DND-41 (cell line): ENCODE measurements at regions not wholly inside any gene's neighbourhood (a gene's known extent, or its start where the extent isn't known, plus 50 kb on each side); places are given as distances from the start of the nearest gene placed in this dataset.

Experiments
- ATAC-seq: fragments of 200-7000 bp; cut with Tn5 transposase; 3 replicates; pipeline ENCODE4 v1.9.1; 2021; ENCODE audit warnings: low read depth; ENCODE audit not compliant: insufficient read depth
- DNase-seq: peaks from one replicate; pipeline ENCODE4 v3.0.0-alpha.2; 2020
- H2AFZ ChIP-seq: 2 replicates; pipeline ENCODE4 v1.6.0; 2012; ENCODE audit warnings: low read depth, low read length
- H3K27ac ChIP-seq: 2 replicates; pipeline ENCODE4 v1.5.1; 2012; ENCODE audit warnings: low read length, inconsistent platforms
- H3K27me3 ChIP-seq: fragments of 200-600 bp; sonication (generic); 2 replicates; pipeline ENCODE4 v1.6.0; 2012; ENCODE audit warnings: low read length, mild to moderate bottlenecking, inconsistent platforms; ENCODE audit not compliant: insufficient read depth, poor library complexity
- H3K36me3 ChIP-seq: 2 replicates; pipeline ENCODE4 v1.5.1; 2012; ENCODE audit warnings: low read length, inconsistent platforms; ENCODE audit not compliant: insufficient read depth
- H3K4me1 ChIP-seq: 2 replicates; pipeline ENCODE4 v1.5.1; 2012; ENCODE audit warnings: mild to moderate bottlenecking, low read length; ENCODE audit not compliant: insufficient read depth
- H3K4me2 ChIP-seq: 2 replicates; pipeline ENCODE4 v1.6.0; 2012; ENCODE audit warnings: mild to moderate bottlenecking, moderate library complexity, low read length, inconsistent platforms; ENCODE audit not compliant: insufficient read depth
- H3K4me3 ChIP-seq, 2 experiments: fragments of 200-600 bp in 1 of 2; shearing (Covaris generic) in 1 of 2; 2 replicates each; pipeline ENCODE4 v1.5.1; 2012 to 2016; ENCODE audit warnings: inconsistent platforms in 2 of 2, low read length in 2 of 2, mild to moderate bottlenecking in 2 of 2, low read depth in 1 of 2, moderate library complexity in 1 of 2
- H3K79me2 ChIP-seq: 2 replicates; pipeline ENCODE4 v1.6.0; 2012; ENCODE audit warnings: low read length, inconsistent platforms; ENCODE audit not compliant: insufficient read depth
- H3K9ac ChIP-seq: 2 replicates; pipeline ENCODE4 v1.6.0; 2012; ENCODE audit warnings: low read depth, mild to moderate bottlenecking, inconsistent platforms, low read length, moderate library complexity
- H3K9me3 ChIP-seq: 2 replicates; pipeline ENCODE4 v1.5.1; 2012; ENCODE audit warnings: low read length, moderate library complexity, mild to moderate bottlenecking, inconsistent platforms; ENCODE audit not compliant: insufficient read depth, severe bottlenecking
- H4K20me1 ChIP-seq: 2 replicates; pipeline ENCODE4 v1.6.0; 2012; ENCODE audit warnings: low read length; ENCODE audit not compliant: insufficient read depth
- EZH2 ChIP-seq: IDR thresholded peaks from 3 replicates; pipeline ENCODE4 v1.6.1; 2012; ENCODE audit warnings: borderline replicate concordance, low read depth, mild to moderate bottlenecking, moderate library complexity, low read length, inconsistent platforms; ENCODE audit not compliant: severe bottlenecking
- TF ChIP-seq, protein P1 (sequence below): IDR thresholded peaks from 2 replicates; pipeline ENCODE4 v1.5.1; 2012; ENCODE audit warnings: borderline replicate concordance, low read length, moderate library complexity, mild to moderate bottlenecking; ENCODE audit not compliant: poor library complexity, severe bottlenecking; ENCODE audit errors: extremely low read depth

- no peaks in the 10 kb centered on the region for H3K4me1 ChIP-seq
Observed at GRCh38 chr5:66299463-66299862, 155.4 kb downstream of the SREK1 start.

GRCh38 chr5:66302344-66302743, 158.2 kb downstream of the SREK1 start:
- H3K4me2 ChIP-seq, result no peak overlapping the region
- no peak overlapping the region for H3K9ac ChIP-seq
- DNase-seq (no peak), ATAC-seq (no peak)
- H3K4me1 ChIP-seq, result no peaks in the 10 kb centered on the region
- H3K79me2 ChIP-seq, result no peaks in the 10 kb centered on the region
- H2AFZ ChIP-seq, result no peak overlapping the region
- H3K27ac ChIP-seq, result no peak overlapping the region
- TF ChIP-seq, protein P1, sequence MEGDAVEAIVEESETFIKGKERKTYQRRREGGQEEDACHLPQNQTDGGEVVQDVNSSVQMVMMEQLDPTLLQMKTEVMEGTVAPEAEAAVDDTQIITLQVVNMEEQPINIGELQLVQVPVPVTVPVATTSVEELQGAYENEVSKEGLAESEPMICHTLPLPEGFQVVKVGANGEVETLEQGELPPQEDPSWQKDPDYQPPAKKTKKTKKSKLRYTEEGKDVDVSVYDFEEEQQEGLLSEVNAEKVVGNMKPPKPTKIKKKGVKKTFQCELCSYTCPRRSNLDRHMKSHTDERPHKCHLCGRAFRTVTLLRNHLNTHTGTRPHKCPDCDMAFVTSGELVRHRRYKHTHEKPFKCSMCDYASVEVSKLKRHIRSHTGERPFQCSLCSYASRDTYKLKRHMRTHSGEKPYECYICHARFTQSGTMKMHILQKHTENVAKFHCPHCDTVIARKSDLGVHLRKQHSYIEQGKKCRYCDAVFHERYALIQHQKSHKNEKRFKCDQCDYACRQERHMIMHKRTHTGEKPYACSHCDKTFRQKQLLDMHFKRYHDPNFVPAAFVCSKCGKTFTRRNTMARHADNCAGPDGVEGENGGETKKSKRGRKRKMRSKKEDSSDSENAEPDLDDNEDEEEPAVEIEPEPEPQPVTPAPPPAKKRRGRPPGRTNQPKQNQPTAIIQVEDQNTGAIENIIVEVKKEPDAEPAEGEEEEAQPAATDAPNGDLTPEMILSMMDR, result no peak
- TF ChIP-seq EZH2, result no peak
- H3K36me3 ChIP-seq, result no peaks in the 10 kb centered on the region
- no peaks in the 10 kb centered on the region for H4K20me1 ChIP-seq
- no peaks in the 10 kb centered on the region for H3K9me3 ChIP-seq
- H3K27me3 ChIP-seq, result no peaks in the 10 kb centered on the region
- H3K4me3 ChIP-seq, result no peak overlapping the region

More at GRCh38 chr5:66299463-66299862, 155.4 kb downstream of the SREK1 start:
- DNase-seq (no peak), ATAC-seq (no peak)
- H3K27ac ChIP-seq, result no peak overlapping the region
- no peaks in the 10 kb centered on the region for H3K36me3 ChIP-seq
- no peak for TF ChIP-seq EZH2
- TF ChIP-seq, protein P1, result no peak
- no peak overlapping the region for H2AFZ ChIP-seq
- no peak overlapping the region for H3K9ac ChIP-seq
- no peak overlapping the region for H3K4me2 ChIP-seq
- H3K79me2 ChIP-seq, result no peaks in the 10 kb centered on the region
- no peaks in the 10 kb centered on the region for H3K27me3 ChIP-seq
- H4K20me1 ChIP-seq, result no peaks in the 10 kb centered on the region
- H3K4me3 ChIP-seq, result no peak overlapping the region
- no peaks in the 10 kb centered on the region for H3K9me3 ChIP-seq

DNA sequence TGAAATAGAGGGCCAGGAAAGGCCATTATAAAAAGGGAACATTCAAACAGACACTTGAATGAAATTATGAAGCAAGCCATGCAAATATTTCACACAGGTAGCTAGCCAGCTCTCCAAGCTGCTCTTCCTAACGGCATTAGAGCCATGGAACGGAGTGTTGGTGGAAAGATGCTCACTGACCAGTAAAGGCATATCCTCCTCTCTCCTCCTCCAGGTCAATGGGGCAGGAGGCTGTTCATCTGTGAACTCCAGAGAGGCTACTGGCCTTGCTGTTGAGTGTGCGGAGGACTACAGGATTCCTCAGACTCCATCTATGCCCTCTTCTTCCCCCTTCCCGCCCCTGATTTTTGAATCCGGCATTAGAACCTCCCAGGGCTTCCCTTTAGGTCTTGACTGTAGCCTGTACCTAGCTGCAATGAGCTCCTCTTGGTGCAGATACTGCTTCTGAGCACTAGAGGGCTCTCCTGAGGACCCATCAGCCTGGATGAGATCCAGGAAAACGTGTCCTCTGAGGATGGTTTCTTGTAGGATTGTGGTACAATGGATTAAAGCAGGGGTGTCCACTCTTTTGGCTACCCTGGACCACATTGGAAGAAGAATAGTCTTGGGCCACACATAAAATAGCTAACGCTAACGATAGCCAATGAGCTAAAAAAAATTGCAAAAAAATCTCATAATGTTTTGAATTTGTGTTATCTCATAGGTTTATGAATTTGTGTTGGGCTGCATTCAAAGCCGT, 162.2 kb downstream of the SREK1 start:
- ATAC-seq (peak; percentile 86), DNase-seq (peak; percentile 69)
- H3K79me2 ChIP-seq, result no peaks in the 10 kb centered on the region
- H3K4me3 ChIP-seq, result no peak overlapping the region
- H3K9me3 ChIP-seq, result no peaks in the 10 kb centered on the region
- no peaks in the 10 kb centered on the region for H4K20me1 ChIP-seq
- 0 out of 2 replicates have a peak overlapping the region, but pooled peaks have one; percentile 11 for H2AFZ ChIP-seq
- no peak overlapping the region for H3K4me2 ChIP-seq
- H3K4me1 ChIP-seq, result no peaks in the 10 kb centered on the region
- TF ChIP-seq EZH2, result no peak
- TF ChIP-seq, protein P1, result peak; percentile 93
- no peak overlapping the region for H3K27ac ChIP-seq
- H3K36me3 ChIP-seq, result no peaks in the 10 kb centered on the region
- no peaks in the 10 kb centered on the region for H3K27me3 ChIP-seq
- H3K9ac ChIP-seq, result no peak overlapping the region
